HG03520 (cell line): ENCODE measurements at regions not wholly inside any gene's neighbourhood (a gene's known extent, or its start where the extent isn't known, plus 50 kb on each side); places are given as distances from the start of the nearest gene placed in this dataset.

Source experiments
- ATAC-seq: cut with Tn5 transposase; IDR thresholded peaks from one replicate; pipeline ENCODE4 v1.9.1; 2021; ENCODE audit warnings: mild to moderate bottlenecking, moderate library complexity; ENCODE audit not compliant: unreplicated experiment

GRCh38 chr1:83006271-83006670 lies 992.7 kb downstream of the TTLL7 start:
- ATAC-seq, result no peak

GRCh38 chr1:83000286-83000685 lies 998.6 kb downstream of the TTLL7 start:
- ATAC-seq, result no peak

- no peak for ATAC-seq
Measured at GRCh38 chr1:82995951-82996350, 1003.0 kb downstream of the TTLL7 start.

- no peak for ATAC-seq
Measured at GRCh38 chr1:82994616-82995263, 1004.2 kb downstream of the TTLL7 start.

GRCh38 chr1:82991569-82991968 lies 1007.4 kb downstream of the TTLL7 start:
- no peak for ATAC-seq

GRCh38 chr1:82979593-82980236 lies 1019.2 kb downstream of the TTLL7 start:
- ATAC-seq, result peak; percentile 97

GRCh38 chr1:82978461-82979324 lies 1020.2 kb downstream of the TTLL7 start:
- no peak for ATAC-seq

GRCh38 chr1:82972841-82973553 lies 1025.9 kb downstream of the TTLL7 start:
- ATAC-seq, result no peak

- no peak for ATAC-seq
Measured at GRCh38 chr1:82969340-82969739, 1029.6 kb downstream of the TTLL7 start.

GRCh38 chr1:82962658-82963057 lies 1036.3 kb downstream of the TTLL7 start:
- no peak for ATAC-seq

- no peak for ATAC-seq
Measured at GRCh38 chr1:82950606-82951200, 1048.2 kb downstream of the TTLL7 start.

GRCh38 chr1:82948386-82948785 lies 1050.5 kb downstream of the TTLL7 start:
- no peak for ATAC-seq

- no peak for ATAC-seq
Measured at GRCh38 chr1:82947278-82947677, 1051.7 kb downstream of the TTLL7 start.

GRCh38 chr1:82946096-82946605 lies 1052.8 kb downstream of the TTLL7 start:
- ATAC-seq, result no peak

GRCh38 chr1:82944822-82945221 lies 1054.1 kb downstream of the TTLL7 start:
- ATAC-seq, result no peak

- no peak for ATAC-seq
Measured at GRCh38 chr1:82934074-82934473, 1064.9 kb downstream of the TTLL7 start.

GRCh38 chr1:82932727-82933126 lies 1066.2 kb downstream of the TTLL7 start:
- ATAC-seq, result no peak

- ATAC-seq, result no peak
Measured at GRCh38 chr1:82932207-82932606, 1066.7 kb downstream of the TTLL7 start.

GRCh38 chr1:82931006-82931405 lies 1067.9 kb downstream of the TTLL7 start:
- ATAC-seq, result no peak

GRCh38 chr1:82927753-82928152 lies 1071.2 kb downstream of the TTLL7 start:
- ATAC-seq, result no peak

- ATAC-seq, result no peak
Measured at GRCh38 chr1:82924666-82925065, 1074.3 kb downstream of the TTLL7 start.
